Central memory CD8-positive, alpha-beta T cell (primary cell): ENCODE measurements at regions not wholly inside any gene's neighbourhood (a gene's known extent, or its start where the extent isn't known, plus 50 kb on each side); places are given as distances from the start of the nearest gene placed in this dataset.

Experiments used
- ATAC-seq: fragments of 150-1000 bp; cut with Tn5 transposase; replicated peaks from 2 replicates; pipeline ENCODE4 v1.10.0; 2022; ENCODE audit warnings: mild to moderate bottlenecking, moderate FRiP score, moderate number of reproducible peaks; ENCODE audit not compliant: poor library complexity, severe bottlenecking; ENCODE audit errors: extremely low read depth
- DNase-seq, 2 donors: peaks; one replicate each; pipeline ENCODE4 v3.0.0; 2021; ENCODE audit warnings: low spot score in 2 of 2
- H3K27ac Mint-ChIP-seq: one replicate; pipeline ENCODE4 v1.8.0; 2022; ENCODE audit warnings: low read depth, mild to moderate bottlenecking, moderate library complexity, mixed read lengths
- H3K27me3 Mint-ChIP-seq: one replicate; pipeline ENCODE4 v1.8.0; 2022; ENCODE audit warnings: mixed read lengths
- H3K36me3 Mint-ChIP-seq: one replicate; pipeline ENCODE4 v1.8.0; 2022; ENCODE audit warnings: mild to moderate bottlenecking, moderate library complexity, mixed read lengths; ENCODE audit not compliant: insufficient read depth
- H3K4me1 Mint-ChIP-seq: one replicate; pipeline ENCODE4 v1.8.0; 2022; ENCODE audit warnings: mixed read lengths
- H3K4me3 Mint-ChIP-seq: one replicate; pipeline ENCODE4 v1.8.0; 2022; ENCODE audit warnings: mild to moderate bottlenecking, moderate library complexity, mixed read lengths
- H3K9me3 Mint-ChIP-seq: one replicate; pipeline ENCODE4 v1.8.0; 2022; ENCODE audit warnings: mixed read lengths

GRCh38 chr13:99823961-99824360 is 147.6 kb downstream of the ZIC5 start:
- Mint-ChIP-seq H3K9me3 (no peaks in the 10 kb centered on the region), H3K4me1 (no peaks in the 10 kb centered on the region), H3K27ac (no peak overlapping the region), H3K27me3 (no peaks in the 10 kb centered on the region), H3K36me3 (no peaks in the 10 kb centered on the region), H3K4me3 (no peak overlapping the region)
- DNase-seq: no peak
- ATAC-seq: no peak

DNA sequence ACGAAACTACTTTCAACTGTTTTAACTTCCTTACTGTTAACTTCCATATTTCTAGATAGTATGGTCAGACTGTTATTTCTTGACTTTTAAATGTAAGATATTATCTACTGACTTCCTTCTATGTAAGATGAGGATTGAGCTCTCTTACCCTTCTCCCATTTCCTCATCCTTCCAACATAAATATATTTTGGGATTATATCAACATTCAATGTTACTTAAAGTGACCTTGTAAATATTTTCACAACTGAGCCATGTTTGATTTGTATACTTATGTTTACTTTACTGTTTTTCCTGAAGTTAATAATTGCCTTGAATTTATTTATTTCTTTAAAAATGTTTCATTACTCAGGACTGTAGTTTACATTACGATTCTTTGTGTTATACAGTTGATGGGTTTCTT is 148.7 kb downstream of the ZIC5 start:
- no peaks in the 10 kb centered on the region for H3K27me3 Mint-ChIP-seq
- DNase-seq (no peak), ATAC-seq (no peak)
- H3K36me3 Mint-ChIP-seq: peaks cover 6% of the 10 kb centered on the region
- H3K27ac Mint-ChIP-seq: no peak overlapping the region
- no peak overlapping the region for H3K4me3 Mint-ChIP-seq
- H3K9me3 Mint-ChIP-seq: no peaks in the 10 kb centered on the region
- peaks cover 11% of the 10 kb centered on the region for H3K4me1 Mint-ChIP-seq

DNA sequence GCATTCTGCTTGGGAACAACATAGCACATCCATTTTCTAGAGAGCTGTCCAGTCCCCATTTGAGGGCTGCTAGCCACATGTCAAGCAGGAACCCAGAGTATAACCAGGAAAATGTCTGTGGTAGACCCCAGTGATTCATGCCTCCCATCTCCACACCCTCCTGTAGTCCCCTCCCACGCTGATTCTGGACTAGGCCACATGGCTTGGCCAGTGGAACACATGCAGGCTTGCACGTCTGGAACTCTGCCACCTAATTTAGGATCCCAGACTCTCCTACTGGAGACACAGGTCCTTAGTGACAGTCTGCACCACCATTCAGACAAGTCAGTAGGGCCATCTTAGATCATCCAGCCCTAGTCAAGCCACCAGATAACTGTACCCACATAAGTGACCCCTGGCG is 149.8 kb downstream of the ZIC5 start:
- ATAC-seq (no peak), DNase-seq (no peak)
- Mint-ChIP-seq H3K27ac (no peak overlapping the region), H3K36me3 (peaks cover 6% of the 10 kb centered on the region), H3K9me3 (no peaks in the 10 kb centered on the region), H3K27me3 (no peaks in the 10 kb centered on the region), H3K4me1 (peaks cover 20% of the 10 kb centered on the region), H3K4me3 (no peak overlapping the region)

DNA sequence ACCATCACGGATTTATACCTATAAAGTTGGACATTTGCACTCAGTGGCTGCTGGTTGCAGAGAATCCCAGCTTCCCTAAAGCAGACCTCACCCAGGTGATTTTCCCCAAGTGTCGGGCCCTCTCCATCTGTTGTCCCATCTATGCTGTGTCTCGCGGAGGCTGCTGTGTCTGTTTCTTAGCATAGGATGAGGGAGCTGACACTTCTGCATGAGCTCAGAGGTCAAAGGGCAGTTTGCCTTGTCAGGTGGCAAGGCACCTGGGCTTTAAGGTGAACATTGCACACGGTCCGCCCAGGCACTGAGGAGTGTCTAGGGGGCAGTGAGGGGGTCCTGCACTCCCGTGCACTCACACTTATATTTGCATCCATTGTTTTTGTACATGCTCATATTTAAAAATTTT is 151.6 kb downstream of the ZIC5 start:
- peaks cover 6% of the 10 kb centered on the region for H3K36me3 Mint-ChIP-seq
- H3K4me3 Mint-ChIP-seq: no peak overlapping the region
- no peak overlapping the region for H3K27ac Mint-ChIP-seq
- no peak for DNase-seq
- ATAC-seq: no peak
- H3K27me3 Mint-ChIP-seq: no peaks in the 10 kb centered on the region
- no peaks in the 10 kb centered on the region for H3K9me3 Mint-ChIP-seq
- H3K4me1 Mint-ChIP-seq: peaks cover 23% of the 10 kb centered on the region

DNA sequence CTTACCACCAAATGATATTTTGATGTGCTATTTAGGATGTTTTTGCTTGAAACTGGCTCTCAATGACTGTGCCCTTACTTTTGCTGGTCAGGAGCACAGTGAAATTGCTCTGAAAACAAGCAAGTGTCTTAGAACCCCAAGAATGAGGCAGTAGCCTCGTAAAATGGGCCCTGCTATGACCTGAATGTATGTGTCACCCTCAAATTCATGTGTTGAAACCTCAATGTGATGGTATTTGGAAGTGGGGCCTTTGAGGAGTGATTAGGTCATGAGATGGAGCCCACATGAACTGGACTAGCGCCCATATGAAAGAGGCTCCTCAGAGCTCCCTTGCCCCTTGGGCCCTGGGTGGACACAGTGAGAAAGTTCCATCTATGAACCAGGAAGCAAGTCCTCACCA is 155.2 kb downstream of the ZIC5 start:
- no peaks in the 10 kb centered on the region for H3K9me3 Mint-ChIP-seq
- DNase-seq (no peak), ATAC-seq (no peak)
- H3K27ac Mint-ChIP-seq: peak overlapping the region; percentile 65
- H3K4me3 Mint-ChIP-seq: no peak overlapping the region
- H3K36me3 Mint-ChIP-seq: peaks cover 6% of the 10 kb centered on the region
- no peaks in the 10 kb centered on the region for H3K27me3 Mint-ChIP-seq
- H3K4me1 Mint-ChIP-seq: peaks cover 23% of the 10 kb centered on the region

DNA sequence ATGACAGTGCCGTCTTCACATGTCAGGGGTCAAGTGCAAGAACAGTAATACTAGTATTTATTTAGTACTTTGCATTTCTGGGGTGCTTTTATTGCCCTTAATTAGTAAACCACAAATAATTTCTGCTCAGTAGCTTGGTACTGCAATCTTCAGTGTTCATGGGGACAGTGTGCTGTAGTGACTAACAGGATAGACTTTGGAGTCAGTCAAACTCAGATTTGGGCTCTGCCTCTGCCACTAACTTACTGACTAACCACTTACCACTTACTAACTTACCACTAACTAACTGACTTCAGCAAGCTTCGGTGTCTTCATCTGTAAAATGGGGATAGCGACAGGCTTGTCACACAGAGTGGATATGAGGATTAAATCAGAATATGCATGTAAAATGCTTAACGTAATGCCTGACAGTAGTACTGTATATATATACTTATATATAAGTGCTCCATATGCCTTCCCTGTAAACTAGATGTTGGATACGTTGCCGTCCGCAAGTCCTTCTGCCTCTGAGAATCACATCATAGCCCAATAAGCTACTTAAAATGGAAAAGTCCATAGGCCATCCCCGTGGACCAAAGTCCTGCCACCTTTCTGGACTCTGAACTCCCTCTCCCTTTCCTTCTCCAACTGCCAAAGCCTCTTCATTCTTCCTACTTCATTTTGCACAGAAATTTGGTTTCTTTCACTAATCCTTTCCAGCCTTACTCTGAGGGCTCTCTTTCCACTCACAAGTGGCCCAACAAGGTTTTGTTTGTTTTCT is 158.1 kb downstream of the ZIC5 start:
- ATAC-seq (no peak), DNase-seq (no peak)
- H3K4me1 Mint-ChIP-seq: peaks cover 19% of the 10 kb centered on the region

GRCh38 chr13:99812625-99813024 is 158.9 kb downstream of the ZIC5 start:
- no peaks in the 10 kb centered on the region for H3K9me3 Mint-ChIP-seq
- no peaks in the 10 kb centered on the region for H3K36me3 Mint-ChIP-seq
- no peak overlapping the region for H3K4me3 Mint-ChIP-seq
- H3K4me1 Mint-ChIP-seq: peaks cover 10% of the 10 kb centered on the region
- ATAC-seq (no peak), DNase-seq (no peak)
- no peaks in the 10 kb centered on the region for H3K27me3 Mint-ChIP-seq
- no peak overlapping the region for H3K27ac Mint-ChIP-seq

More for the DNA sequence above, 158.1 kb downstream of the ZIC5 start:
- no peaks in the 10 kb centered on the region for H3K27me3 Mint-ChIP-seq
- no peaks in the 10 kb centered on the region for H3K9me3 Mint-ChIP-seq
- H3K4me3 Mint-ChIP-seq: no peak overlapping the region
- peaks cover 6% of the 10 kb centered on the region for H3K36me3 Mint-ChIP-seq
- H3K27ac Mint-ChIP-seq: no peak overlapping the region

GRCh38 chr13:99811067-99811700 is 160.4 kb downstream of the ZIC5 start:
- ATAC-seq: no peak
- Mint-ChIP-seq H3K27ac (no peak overlapping the region), H3K9me3 (no peaks in the 10 kb centered on the region), H3K27me3 (no peaks in the 10 kb centered on the region), H3K4me1 (no peaks in the 10 kb centered on the region), H3K4me3 (no peak overlapping the region), H3K36me3 (no peaks in the 10 kb centered on the region)
- no peak for DNase-seq

GRCh38 chr13:99809926-99810325 is 161.6 kb downstream of the ZIC5 start:
- no peak for DNase-seq
- Mint-ChIP-seq H3K27me3 (no peaks in the 10 kb centered on the region), H3K36me3 (peaks cover under 1% of the 10 kb centered on the region), H3K4me3 (no peak overlapping the region), H3K4me1 (no peaks in the 10 kb centered on the region), H3K9me3 (no peaks in the 10 kb centered on the region), H3K27ac (no peak overlapping the region)
- ATAC-seq: no peak

DNA sequence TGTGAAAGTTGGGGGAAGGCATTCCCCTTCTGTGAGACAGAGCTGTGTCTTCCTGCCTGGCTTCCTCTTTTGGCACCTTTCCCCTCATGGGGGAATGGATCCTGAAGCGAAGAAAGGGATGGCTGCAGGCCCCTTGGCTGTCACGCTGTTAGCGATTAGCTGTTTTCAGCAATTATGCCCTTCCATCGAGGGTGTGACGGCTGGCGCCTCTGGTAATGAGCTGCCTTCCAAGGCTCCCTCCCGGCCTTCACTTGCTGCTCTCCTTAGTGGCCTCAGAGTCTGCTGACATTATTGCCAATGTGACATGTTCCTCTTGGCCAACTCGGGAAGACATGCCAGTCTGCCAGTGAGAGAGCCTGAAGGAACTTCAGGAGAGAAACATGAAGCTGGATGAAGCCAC is 162.1 kb downstream of the ZIC5 start:
- H3K36me3 Mint-ChIP-seq: peaks cover 2% of the 10 kb centered on the region
- H3K4me1 Mint-ChIP-seq: no peaks in the 10 kb centered on the region
- H3K27me3 Mint-ChIP-seq: no peaks in the 10 kb centered on the region
- H3K4me3 Mint-ChIP-seq: no peak overlapping the region
- no peak for DNase-seq
- no peak for ATAC-seq
- no peak overlapping the region for H3K27ac Mint-ChIP-seq
- H3K9me3 Mint-ChIP-seq: no peaks in the 10 kb centered on the region

DNA sequence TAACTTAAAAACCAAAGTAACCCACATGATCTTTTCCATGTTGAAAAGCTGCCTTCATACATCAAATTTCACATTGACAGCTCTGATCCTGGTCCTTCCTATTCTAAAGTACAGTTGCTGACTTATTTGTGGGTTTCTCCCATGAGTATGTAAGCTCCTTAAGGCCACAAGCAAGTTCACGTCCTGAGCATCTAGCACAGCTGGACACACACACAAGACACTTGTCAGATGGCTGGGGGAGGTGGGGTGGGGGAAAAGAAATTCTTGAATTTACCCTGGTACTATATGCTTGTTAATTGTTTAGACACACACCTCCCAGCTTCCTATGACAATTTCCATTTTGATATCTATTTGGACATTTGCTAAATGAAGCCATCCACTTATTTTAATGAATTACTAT is 162.8 kb downstream of the ZIC5 start:
- Mint-ChIP-seq H3K9me3 (no peaks in the 10 kb centered on the region), H3K27ac (no peak overlapping the region), H3K4me3 (no peak overlapping the region), H3K4me1 (no peaks in the 10 kb centered on the region), H3K27me3 (no peaks in the 10 kb centered on the region), H3K36me3 (peaks cover 2% of the 10 kb centered on the region)
- ATAC-seq (no peak), DNase-seq (no peak)

DNA sequence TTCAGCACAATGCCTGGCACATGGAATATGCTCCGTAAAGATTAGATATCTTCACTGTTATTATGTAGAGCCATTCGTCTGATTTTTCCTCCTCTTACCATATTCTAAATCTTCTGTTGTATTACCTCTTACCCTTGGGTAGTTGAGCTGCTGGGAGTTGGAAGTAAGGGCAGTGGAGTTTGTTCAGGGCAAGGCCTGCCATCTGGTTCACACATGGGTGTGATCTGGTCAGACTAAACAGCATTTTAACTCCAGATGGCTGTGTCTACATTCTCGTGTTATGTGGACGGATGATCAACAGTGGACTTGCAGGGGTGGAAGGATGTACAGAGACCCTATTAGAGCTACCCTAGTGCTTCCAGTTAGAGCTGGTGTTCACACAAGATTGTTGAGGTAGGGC is 164.9 kb downstream of the ZIC5 start:
- Mint-ChIP-seq H3K9me3 (no peaks in the 10 kb centered on the region), H3K4me1 (no peaks in the 10 kb centered on the region), H3K36me3 (peaks cover 2% of the 10 kb centered on the region), H3K27me3 (no peaks in the 10 kb centered on the region), H3K4me3 (no peak overlapping the region), H3K27ac (no peak overlapping the region)
- ATAC-seq (no peak), DNase-seq (no peak)

DNA sequence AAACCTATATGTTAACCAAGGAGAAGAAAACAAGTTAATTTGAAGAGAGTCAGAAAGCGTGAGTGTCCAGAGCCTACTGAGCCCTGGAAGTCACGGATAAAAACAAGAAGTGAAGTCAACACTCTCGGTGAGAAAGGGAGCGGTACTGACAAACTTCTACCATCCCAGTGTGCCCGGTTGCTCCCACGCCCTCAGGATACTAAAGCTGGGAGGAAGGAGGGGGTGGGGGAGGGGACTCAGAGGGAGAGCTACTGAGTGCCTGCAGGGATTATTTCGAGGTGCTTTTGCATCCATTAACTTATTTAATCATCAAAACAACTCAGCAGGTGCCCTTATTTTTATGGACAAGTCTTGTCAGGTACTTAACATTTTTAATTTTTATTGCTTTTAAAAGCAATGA is 166.2 kb downstream of the ZIC5 start:
- no peak for ATAC-seq
- Mint-ChIP-seq H3K4me1 (no peaks in the 10 kb centered on the region), H3K9me3 (no peaks in the 10 kb centered on the region), H3K27ac (no peak overlapping the region), H3K4me3 (no peak overlapping the region), H3K36me3 (peaks cover 2% of the 10 kb centered on the region), H3K27me3 (no peaks in the 10 kb centered on the region)
- no peak for DNase-seq
